Left renal pelvis (tissue), 4 donors: ENCODE measurements at regions not wholly inside any gene's neighbourhood (a gene's known extent, or its start where the extent isn't known, plus 50 kb on each side); places are given as distances from the start of the nearest gene placed in this dataset.
"Not testable (repeated sequence)": the region's sequence is repeated elsewhere in the genome, so short reads cannot be mapped to it uniquely, and the experiment has no call there.

Experiments
- DNase-seq, 4 donors: peaks; one replicate each; pipeline ENCODE4 v3.0.0-alpha.2; 2013; ENCODE audit warnings: low read depth in 4 of 4, low spot score in 3 of 4

DNA sequence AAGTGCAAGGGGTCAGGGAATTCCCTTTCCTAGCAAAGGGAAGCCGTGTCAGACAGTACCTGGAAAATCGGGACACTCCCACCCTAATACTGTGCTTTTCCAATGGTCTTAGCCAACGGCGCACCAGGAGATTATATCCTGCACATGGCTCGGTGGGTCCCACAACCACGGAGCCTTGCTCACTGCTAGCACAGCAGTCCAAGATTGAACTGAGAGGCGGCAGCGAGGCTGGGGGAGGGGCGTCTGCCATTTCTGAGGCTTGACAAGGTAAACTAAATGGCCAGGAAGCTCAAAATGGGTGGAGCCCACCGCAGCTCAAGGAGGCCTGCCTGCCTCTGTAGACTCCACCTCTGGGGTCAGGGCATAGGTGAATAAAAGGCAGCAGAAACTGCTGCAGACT lies 76.5 kb upstream of the LINC00632 start:
- DNase-seq, result not testable (repeated sequence)

DNA sequence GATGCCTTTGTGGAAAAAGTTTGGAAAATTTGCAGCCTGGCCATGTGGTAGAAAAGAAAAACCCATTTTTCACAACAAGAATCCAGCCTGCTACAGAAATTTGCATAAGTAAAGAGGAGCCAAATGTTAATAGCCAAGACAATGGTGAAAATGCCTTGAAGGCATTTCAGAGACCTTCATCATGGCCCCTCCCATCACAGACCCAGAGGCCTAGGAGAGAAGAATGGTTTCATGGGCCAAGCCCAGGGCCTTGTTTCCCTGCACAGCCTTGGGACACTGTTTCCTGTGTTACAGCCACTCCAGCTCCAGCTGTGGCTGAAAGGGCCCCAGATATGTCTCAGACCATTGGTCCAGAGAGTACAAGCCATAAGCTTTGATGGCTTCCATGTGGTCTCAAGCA lies 101.4 kb upstream of the LINC00632 start:
- DNase-seq, result no peak

DNA sequence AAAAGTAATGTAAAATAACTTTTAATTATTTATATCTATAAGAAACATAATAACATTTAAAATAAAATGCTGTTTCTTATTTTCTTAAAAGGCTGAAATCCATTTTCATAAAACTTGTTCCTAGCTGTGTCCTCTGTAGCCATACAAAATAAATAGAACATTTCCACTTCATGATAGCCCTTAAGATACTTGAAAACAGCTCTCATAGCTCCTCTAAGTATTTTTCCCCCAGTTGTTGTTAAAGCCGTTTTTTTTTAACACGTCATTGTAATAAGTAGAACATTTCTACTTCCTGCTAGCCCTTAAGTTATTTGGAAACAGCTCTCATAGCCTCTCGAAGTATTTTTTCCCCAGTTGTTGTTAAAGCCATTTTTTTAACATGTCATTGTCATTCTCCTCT lies 97.3 kb upstream of the SOX3 start:
- DNase-seq, result no peak

DNA sequence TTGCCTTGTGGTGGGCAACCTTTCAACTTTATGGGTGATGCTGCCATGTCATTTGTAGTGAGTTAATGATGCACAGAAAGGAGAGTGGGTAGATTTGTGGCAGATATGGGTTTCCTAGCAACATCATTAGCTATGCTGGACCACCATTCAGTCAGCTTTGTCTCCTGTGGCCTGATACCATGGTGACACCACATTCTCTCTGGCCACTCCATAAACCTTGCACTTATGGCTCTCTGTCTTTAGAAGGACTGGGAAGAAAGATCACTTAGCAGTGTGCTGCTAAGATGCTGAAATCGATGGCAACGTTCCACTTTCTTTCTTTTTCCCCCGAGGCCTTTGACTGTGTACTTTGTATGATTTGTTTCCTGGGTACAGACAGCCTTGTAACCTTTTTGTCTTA lies 95.0 kb upstream of the SOX3 start:
- no peak for DNase-seq

DNA sequence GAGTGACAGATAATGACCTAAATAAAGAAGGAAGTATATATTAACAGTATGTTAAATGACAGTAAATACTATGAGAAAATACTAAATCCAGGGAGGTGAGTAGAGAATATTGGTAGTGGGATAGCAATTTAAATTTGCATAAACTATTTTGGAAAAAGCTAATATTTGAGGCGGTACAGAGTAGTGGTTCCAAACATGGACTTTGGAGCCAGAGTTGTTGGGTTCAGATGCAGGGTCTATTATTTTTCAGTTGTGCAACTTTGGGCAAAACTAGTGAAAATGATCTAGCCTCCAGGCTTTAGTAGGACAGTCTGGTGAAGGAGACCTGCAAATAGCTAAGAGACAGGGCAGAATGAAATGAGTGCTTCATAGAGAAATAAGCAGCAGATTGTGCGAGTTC lies 84.8 kb upstream of the SOX3 start:
- no peak for DNase-seq

DNA sequence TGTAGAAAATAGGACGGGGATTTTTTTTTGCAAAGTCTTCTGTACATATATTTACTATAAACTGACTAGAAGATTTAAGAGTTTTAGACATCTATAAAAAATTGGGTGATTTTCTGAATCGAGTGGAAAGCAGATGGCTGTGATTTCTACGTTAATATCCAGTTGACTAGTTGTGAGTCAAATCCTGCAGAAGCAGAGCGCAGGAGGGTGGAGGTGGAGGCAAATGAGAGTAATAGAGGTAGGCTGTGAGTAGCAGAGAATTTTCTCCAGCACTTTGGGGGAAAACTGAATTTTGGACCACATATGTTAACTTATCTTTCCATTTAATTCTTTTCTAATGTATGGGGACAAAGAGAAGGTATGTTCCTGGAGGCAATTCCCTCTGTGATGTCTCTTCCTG lies 82.1 kb upstream of the SOX3 start:
- DNase-seq, result no peak

DNA sequence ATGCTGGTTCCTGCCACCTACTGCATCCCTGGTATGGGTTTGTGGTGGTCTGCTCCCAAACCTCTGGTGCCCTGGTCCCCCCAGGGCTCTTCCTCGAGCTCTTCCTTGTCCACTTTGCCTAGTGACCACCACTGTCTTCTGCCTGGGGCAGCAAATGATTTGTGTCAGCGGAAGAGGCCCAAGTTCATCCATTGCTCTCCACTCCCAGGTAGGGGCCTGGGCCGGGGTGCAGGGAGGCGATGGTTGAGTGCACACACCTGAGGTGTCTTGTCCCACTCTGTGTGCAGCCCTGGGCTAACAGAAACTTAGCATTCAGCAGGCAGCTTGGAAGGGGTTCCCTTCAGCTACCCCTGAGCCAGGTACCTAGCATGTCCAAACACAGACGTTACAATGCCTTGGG lies 75.6 kb upstream of the SOX3 start:
- no peak for DNase-seq

DNA sequence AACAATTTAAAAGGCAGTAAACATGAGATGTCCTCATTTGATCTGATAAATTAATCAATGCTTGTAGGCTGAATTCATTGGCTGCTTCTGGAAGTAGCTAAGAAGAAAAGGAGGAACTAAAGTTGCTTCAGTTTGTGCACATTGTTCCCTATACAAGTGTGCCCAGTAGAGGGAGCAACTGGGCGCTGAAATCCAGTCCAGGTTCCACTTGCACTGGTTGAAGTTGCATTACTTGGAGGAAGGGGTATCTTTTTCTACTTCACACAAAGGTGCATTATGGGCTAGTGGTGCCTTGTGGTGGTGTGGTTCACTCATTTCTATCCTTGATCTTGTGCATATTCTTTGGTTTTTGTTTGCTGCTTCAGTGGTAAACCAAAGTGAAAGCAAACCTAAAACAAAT lies 67.9 kb upstream of the SOX3 start:
- DNase-seq, result peak in 1 of 4 donors; percentile 1

DNA sequence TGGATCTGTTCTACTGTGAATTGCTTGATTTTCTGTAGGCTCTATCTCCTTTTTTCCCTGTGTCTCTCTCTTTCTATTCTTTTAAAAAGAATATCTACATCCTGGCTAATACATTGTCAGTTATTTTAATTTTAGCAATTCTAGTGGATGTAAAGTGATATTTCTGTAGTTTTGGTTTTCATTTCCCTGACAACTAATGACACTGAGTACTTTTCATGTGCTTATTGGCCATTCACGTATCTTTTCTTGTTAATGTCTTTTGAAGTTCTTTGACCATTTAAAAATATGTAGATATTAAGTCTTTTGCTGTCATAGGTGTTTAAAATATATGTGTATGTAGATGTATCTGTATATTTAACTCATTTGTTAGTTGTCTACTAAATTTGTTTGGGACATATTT lies 59.0 kb upstream of the SOX3 start:
- no peak for DNase-seq
